ENCODE measurements at regions not wholly inside any gene's neighbourhood (a gene's known extent, or its start where the extent isn't known, plus 50 kb on each side); places are given as distances from the start of the nearest gene placed in this dataset.

DNA sequence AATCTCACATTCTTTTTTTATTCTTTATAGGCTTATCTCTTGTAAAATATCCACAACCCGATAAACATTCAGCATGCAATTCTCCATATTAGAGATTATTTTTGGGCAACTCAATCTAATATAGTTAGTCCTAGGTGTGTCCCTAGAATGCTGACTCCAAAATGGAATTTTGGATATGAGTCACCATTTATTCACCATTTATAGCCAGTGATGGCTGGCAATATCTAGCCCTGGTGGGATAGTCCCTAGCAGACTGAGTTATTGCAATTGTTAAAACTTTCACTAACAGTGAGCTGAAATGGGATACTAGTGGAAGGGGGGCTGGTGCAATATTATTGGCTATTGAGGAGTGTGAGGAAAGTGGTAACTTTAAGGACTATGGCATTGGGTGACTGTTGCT, 401.6 kb downstream of the SLC4A3 start:
- TF ChIP-seq CTCF (IDR thresholded peaks at IDR 0.05) (no peak), POLR2A (IDR thresholded peaks at IDR 0.05) (no peak)

Measured in body of pancreas (tissue), 4 donors.